ENCODE measurements at regions not wholly inside any gene's neighbourhood (a gene's known extent, or its start where the extent isn't known, plus 50 kb on each side); places are given as distances from the start of the nearest gene placed in this dataset.

- Histone ChIP-seq H3K4me1 (ENCODE audit: control insufficient read depth, insufficient read depth, low read length) (no peaks in the 10 kb centered on the region), H3K9me3 (ENCODE audit: control insufficient read depth, insufficient read depth, low read length) (no peaks in the 10 kb centered on the region), H3K27me3 (ENCODE audit: control insufficient read depth, insufficient read depth, low read length) (no peaks in the 10 kb centered on the region), H3K36me3 (ENCODE audit: control insufficient read depth, insufficient read depth, low read length) (no peaks in the 10 kb centered on the region), H3K27ac (ENCODE audit: low read length) (no peak overlapping the region), H3K4me3 (ENCODE audit: low read length) (no peak overlapping the region)
- Mint-ChIP-seq H3K4me3 (no peak overlapping the region), H3K27ac (no peak overlapping the region), H3K36me3 (no peaks in the 10 kb centered on the region), H3K27me3 (ENCODE audit: low read depth in 2 of 2) (no peaks in the 10 kb centered on the region), H3K4me1 (no peaks in the 10 kb centered on the region), H3K9me3 (peaks cover 7 to 14% of the 10 kb centered on the region in 2 donors)
- no peak for ATAC-seq
- intact Hi-C loops (cut with micrococcal nuclease): no loop called here
- TF ChIP-seq CTCF (IDR thresholded peaks at IDR 0.05): no peak
- no peak for DNase-seq
Measured at GRCh38 chr4:186790630-186791029, 67.0 kb upstream of the FAT1 start.

- peaks cover 3 to 8% of the 10 kb centered on the region in 2 donors for H3K9me3 Mint-ChIP-seq
- no peaks in the 10 kb centered on the region for H3K9me3 ChIP-seq (ENCODE audit: control insufficient read depth, insufficient read depth, low read length)
Measured at GRCh38 chr4:186792728-186793366, 69.2 kb upstream of the FAT1 start.

GRCh38 chr4:186798951-186799659 lies 75.4 kb upstream of the FAT1 start:
- no peak for TF ChIP-seq CTCF (IDR thresholded peaks at IDR 0.05)
- intact Hi-C loops (cut with micrococcal nuclease): no loop called here
- peaks cover 3 to 8% of the 10 kb centered on the region in 2 donors for H3K9me3 Mint-ChIP-seq
- ATAC-seq (no peak), DNase-seq (no peak)
- WGBS (ENCODE audit: insufficient coverage): 84% methylated on average over 3 of the region's 4 CpGs
- H3K9me3 ChIP-seq (ENCODE audit: control insufficient read depth, insufficient read depth, low read length): no peaks in the 10 kb centered on the region
- H3K36me3 ChIP-seq (ENCODE audit: control insufficient read depth, insufficient read depth, low read length): no peaks in the 10 kb centered on the region
- H3K27me3 ChIP-seq (ENCODE audit: control insufficient read depth, insufficient read depth, low read length): no peaks in the 10 kb centered on the region
- H3K4me1 Mint-ChIP-seq: no peaks in the 10 kb centered on the region
- no peak overlapping the region for H3K4me3 Mint-ChIP-seq
- H3K27ac ChIP-seq (ENCODE audit: low read length): no peak overlapping the region
- H3K27ac Mint-ChIP-seq: no peak overlapping the region
- no peak overlapping the region for H3K4me3 ChIP-seq (ENCODE audit: low read length)
- no peaks in the 10 kb centered on the region for H3K27me3 Mint-ChIP-seq (ENCODE audit: low read depth in 2 of 2)
- H3K4me1 ChIP-seq (ENCODE audit: control insufficient read depth, insufficient read depth, low read length): no peaks in the 10 kb centered on the region
- no peaks in the 10 kb centered on the region for H3K36me3 Mint-ChIP-seq

More at GRCh38 chr4:186792728-186793366, 69.2 kb upstream of the FAT1 start:
- Mint-ChIP-seq H3K27me3 (ENCODE audit: low read depth in 2 of 2) (no peaks in the 10 kb centered on the region), H3K4me1 (no peaks in the 10 kb centered on the region), H3K27ac (no peak overlapping the region), H3K4me3 (no peak overlapping the region), H3K36me3 (no peaks in the 10 kb centered on the region)
- no peak for TF ChIP-seq CTCF (IDR thresholded peaks at IDR 0.05)
- Histone ChIP-seq H3K27ac (ENCODE audit: low read length) (no peak overlapping the region), H3K4me1 (ENCODE audit: control insufficient read depth, insufficient read depth, low read length) (no peaks in the 10 kb centered on the region), H3K4me3 (ENCODE audit: low read length) (no peak overlapping the region), H3K36me3 (ENCODE audit: control insufficient read depth, insufficient read depth, low read length) (no peaks in the 10 kb centered on the region), H3K27me3 (ENCODE audit: control insufficient read depth, insufficient read depth, low read length) (no peaks in the 10 kb centered on the region)
- 73% methylated on average over 2 of the region's 2 CpGs for whole genome bisulfite sequencing (ENCODE audit: insufficient coverage)
- DNase-seq: no peak
- ATAC-seq: no peak
- intact Hi-C loops (cut with micrococcal nuclease): no loop called here
